ENCODE measurements at regions not wholly inside any gene's neighbourhood (a gene's known extent, or its start where the extent isn't known, plus 50 kb on each side); places are given as distances from the start of the nearest gene placed in this dataset.

DNA sequence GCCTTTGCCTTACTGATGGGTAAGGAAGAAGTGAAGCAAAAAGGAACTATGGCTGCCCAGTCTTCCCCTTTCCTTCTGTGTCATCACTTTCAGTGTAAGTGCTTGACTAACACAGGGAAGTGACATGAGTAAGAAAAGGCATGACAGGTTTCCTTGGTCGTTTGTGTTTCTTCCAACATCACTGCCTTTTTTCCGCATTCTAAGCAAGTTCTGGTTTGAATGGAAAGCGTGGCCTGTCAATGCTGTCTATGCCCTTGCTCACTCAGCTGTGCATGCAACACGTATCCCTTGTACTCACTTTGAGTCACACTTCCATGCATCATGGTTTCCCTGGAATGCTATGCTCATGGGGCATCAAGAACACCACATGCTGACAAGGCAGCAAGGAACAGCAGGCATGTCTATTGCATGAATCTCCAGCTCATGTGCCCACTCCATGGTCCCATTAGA, 111.8 kb downstream of the OAT start:
- no peaks in the 10 kb centered on the region for H4K20me1 ChIP-seq (ENCODE audit: insufficient read depth)
- no peaks in the 10 kb centered on the region for H3K27me3 ChIP-seq (ENCODE audit: insufficient read depth, low read length)
- CTCF ChIA-PET: no interaction called here
- intact Hi-C loops (cut with micrococcal nuclease): no loop called here
- H3K27ac ChIP-seq (ENCODE audit: low read depth, low read length): no peak overlapping the region
- no peak overlapping the region for H3K4me2 ChIP-seq (ENCODE audit: low read length)
- no peaks in the 10 kb centered on the region for H3K4me1 ChIP-seq (ENCODE audit: control insufficient read depth in 1 of 2, insufficient read depth in 2 of 2, low read length in 2 of 2)
- no peak overlapping the region for H3K4me3 ChIP-seq (replicated peaks in 1 of 2; ENCODE audit: low read depth in 1 of 2, low read length in 2 of 2)
- no TSS peak for BruUV-seq (replicated peaks)
- no peaks in the 10 kb centered on the region for H3K79me2 ChIP-seq (ENCODE audit: insufficient read depth, low read length)
- peaks cover 0 to 2% of the 10 kb centered on the region in 2 experiments; a peak in 1 of 4 replicates for H3K9me3 ChIP-seq (ENCODE audit: control insufficient read depth in 1 of 2, insufficient read depth in 1 of 2, low read depth in 1 of 2, low read length in 2 of 2)
- TF ChIP-seq POLR2AphosphoS5 (IDR thresholded peaks at IDR 0.05; ENCODE audit: low read depth, low read length) (no peak), POLR2A (IDR thresholded peaks at IDR 0.05; ENCODE audit: borderline replicate concordance, extremely low read depth, insufficient read depth, insufficient read length) (no peak), SIN3A (IDR thresholded peaks at IDR 0.05; ENCODE audit: low read depth) (no peak), TCF7L2 (IDR thresholded peaks at IDR 0.05; ENCODE audit: borderline replicate concordance, extremely low read depth, insufficient read depth, insufficient read length) (no peak), ZNF274 (IDR thresholded peaks at IDR 0.05; ENCODE audit: low read depth, low read length) (no peak), YY1 (IDR thresholded peaks at IDR 0.05; ENCODE audit: extremely low read depth, insufficient replicate concordance, low read depth, low read length) (no peak), SP1 (IDR thresholded peaks at IDR 0.05; ENCODE audit: low read depth) (no peak), EZH2 (IDR thresholded peaks at IDR 0.05) (no peak), FOSL1 (IDR thresholded peaks at IDR 0.05; ENCODE audit: low read depth) (no peak), ELF1 (IDR thresholded peaks at IDR 0.05; ENCODE audit: borderline replicate concordance, low read depth) (no peak), EGR1 (IDR thresholded peaks at IDR 0.05; ENCODE audit: low read depth) (no peak), EZH2phosphoT487 (IDR thresholded peaks at IDR 0.05; ENCODE audit: borderline replicate concordance) (no peak), SRF (IDR thresholded peaks at IDR 0.05; ENCODE audit: low read depth) (no peak), CBX3 (IDR thresholded peaks at IDR 0.05; ENCODE audit: low read depth) (no peak), JUND (IDR thresholded peaks at IDR 0.05) (no peak)
- TF ChIP-seq, protein P1, sequence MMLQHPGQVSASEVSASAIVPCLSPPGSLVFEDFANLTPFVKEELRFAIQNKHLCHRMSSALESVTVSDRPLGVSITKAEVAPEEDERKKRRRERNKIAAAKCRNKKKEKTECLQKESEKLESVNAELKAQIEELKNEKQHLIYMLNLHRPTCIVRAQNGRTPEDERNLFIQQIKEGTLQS (IDR thresholded peaks at IDR 0.05): no peak
- TF ChIP-seq, protein P2, sequence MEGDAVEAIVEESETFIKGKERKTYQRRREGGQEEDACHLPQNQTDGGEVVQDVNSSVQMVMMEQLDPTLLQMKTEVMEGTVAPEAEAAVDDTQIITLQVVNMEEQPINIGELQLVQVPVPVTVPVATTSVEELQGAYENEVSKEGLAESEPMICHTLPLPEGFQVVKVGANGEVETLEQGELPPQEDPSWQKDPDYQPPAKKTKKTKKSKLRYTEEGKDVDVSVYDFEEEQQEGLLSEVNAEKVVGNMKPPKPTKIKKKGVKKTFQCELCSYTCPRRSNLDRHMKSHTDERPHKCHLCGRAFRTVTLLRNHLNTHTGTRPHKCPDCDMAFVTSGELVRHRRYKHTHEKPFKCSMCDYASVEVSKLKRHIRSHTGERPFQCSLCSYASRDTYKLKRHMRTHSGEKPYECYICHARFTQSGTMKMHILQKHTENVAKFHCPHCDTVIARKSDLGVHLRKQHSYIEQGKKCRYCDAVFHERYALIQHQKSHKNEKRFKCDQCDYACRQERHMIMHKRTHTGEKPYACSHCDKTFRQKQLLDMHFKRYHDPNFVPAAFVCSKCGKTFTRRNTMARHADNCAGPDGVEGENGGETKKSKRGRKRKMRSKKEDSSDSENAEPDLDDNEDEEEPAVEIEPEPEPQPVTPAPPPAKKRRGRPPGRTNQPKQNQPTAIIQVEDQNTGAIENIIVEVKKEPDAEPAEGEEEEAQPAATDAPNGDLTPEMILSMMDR (IDR thresholded peaks at IDR 0.05 in 2 of 3, conservative IDR thresholded peaks at IDR 0.05 in 1 of 3; ENCODE audit: borderline replicate concordance in 1 of 3, insufficient read depth in 1 of 3, low read depth in 2 of 3, low read length in 2 of 3): no peak
- TF ChIP-seq, protein P3, sequence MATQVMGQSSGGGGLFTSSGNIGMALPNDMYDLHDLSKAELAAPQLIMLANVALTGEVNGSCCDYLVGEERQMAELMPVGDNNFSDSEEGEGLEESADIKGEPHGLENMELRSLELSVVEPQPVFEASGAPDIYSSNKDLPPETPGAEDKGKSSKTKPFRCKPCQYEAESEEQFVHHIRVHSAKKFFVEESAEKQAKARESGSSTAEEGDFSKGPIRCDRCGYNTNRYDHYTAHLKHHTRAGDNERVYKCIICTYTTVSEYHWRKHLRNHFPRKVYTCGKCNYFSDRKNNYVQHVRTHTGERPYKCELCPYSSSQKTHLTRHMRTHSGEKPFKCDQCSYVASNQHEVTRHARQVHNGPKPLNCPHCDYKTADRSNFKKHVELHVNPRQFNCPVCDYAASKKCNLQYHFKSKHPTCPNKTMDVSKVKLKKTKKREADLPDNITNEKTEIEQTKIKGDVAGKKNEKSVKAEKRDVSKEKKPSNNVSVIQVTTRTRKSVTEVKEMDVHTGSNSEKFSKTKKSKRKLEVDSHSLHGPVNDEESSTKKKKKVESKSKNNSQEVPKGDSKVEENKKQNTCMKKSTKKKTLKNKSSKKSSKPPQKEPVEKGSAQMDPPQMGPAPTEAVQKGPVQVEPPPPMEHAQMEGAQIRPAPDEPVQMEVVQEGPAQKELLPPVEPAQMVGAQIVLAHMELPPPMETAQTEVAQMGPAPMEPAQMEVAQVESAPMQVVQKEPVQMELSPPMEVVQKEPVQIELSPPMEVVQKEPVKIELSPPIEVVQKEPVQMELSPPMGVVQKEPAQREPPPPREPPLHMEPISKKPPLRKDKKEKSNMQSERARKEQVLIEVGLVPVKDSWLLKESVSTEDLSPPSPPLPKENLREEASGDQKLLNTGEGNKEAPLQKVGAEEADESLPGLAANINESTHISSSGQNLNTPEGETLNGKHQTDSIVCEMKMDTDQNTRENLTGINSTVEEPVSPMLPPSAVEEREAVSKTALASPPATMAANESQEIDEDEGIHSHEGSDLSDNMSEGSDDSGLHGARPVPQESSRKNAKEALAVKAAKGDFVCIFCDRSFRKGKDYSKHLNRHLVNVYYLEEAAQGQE (IDR thresholded peaks at IDR 0.05; ENCODE audit: low read depth): no peak
- TF ChIP-seq, protein P4, sequence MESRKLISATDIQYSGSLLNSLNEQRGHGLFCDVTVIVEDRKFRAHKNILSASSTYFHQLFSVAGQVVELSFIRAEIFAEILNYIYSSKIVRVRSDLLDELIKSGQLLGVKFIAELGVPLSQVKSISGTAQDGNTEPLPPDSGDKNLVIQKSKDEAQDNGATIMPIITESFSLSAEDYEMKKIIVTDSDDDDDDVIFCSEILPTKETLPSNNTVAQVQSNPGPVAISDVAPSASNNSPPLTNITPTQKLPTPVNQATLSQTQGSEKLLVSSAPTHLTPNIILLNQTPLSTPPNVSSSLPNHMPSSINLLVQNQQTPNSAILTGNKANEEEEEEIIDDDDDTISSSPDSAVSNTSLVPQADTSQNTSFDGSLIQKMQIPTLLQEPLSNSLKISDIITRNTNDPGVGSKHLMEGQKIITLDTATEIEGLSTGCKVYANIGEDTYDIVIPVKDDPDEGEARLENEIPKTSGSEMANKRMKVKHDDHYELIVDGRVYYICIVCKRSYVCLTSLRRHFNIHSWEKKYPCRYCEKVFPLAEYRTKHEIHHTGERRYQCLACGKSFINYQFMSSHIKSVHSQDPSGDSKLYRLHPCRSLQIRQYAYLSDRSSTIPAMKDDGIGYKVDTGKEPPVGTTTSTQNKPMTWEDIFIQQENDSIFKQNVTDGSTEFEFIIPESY (IDR thresholded peaks at IDR 0.05; ENCODE audit: extremely low read depth, insufficient replicate concordance, low read length): no peak
- H2AFZ ChIP-seq (ENCODE audit: low read depth, low read length, poor library complexity, severe bottlenecking): no peak overlapping the region
- ATAC-seq (no peak), DNase-seq (ENCODE audit: low read depth, low spot score) (no peak)
- no peak overlapping the region for H3K9ac ChIP-seq (ENCODE audit: low read length)
- H3K9me2 ChIP-seq (ENCODE audit: insufficient read depth): 0 out of 2 replicates have a peak, but pooled peaks cover 3% of the 10 kb centered on the region
- POLR2A ChIA-PET: no interaction called here
- H3K36me3 ChIP-seq (ENCODE audit: control insufficient read depth in 1 of 2, insufficient read depth in 2 of 2, low read length in 2 of 2): no peaks in the 10 kb centered on the region
- RAD21 ChIA-PET (ENCODE audit: low non-redundant PET in 1 of 2, low total read pairs in 2 of 2, uncharacterized antibody in 2 of 2, unreplicated experiment in 2 of 2): no interaction called here
